ENCODE measurements at regions not wholly inside any gene's neighbourhood (a gene's known extent, or its start where the extent isn't known, plus 50 kb on each side); places are given as distances from the start of the nearest gene placed in this dataset.

- H3K4me1 ChIP-seq (ENCODE audit: insufficient read depth, low read length), result no peaks in the 10 kb centered on the region
- no peaks in the 10 kb centered on the region for H3K79me2 ChIP-seq (ENCODE audit: insufficient read depth, low read length)
- H3K9me3 ChIP-seq (ENCODE audit: low read depth, low read length), result no peaks in the 10 kb centered on the region
- H2AFZ ChIP-seq (ENCODE audit: low read length), result no peak overlapping the region
- peaks cover 4% of the 10 kb centered on the region for H3K27me3 ChIP-seq (ENCODE audit: insufficient read depth, low read length)
- DNase-seq (ENCODE audit: insufficient read length, low spot score, missing footprints), result no peak
- H3K4me3 ChIP-seq (ENCODE audit: insufficient read depth, low read length), result no peak overlapping the region
- no peak overlapping the region for H3K4me2 ChIP-seq (ENCODE audit: insufficient read depth, low read length)
- H3K27ac ChIP-seq (ENCODE audit: low read depth, low read length), result no peak overlapping the region
- no peaks in the 10 kb centered on the region for H4K20me1 ChIP-seq (ENCODE audit: insufficient read depth, low read length)
- no peak for TF ChIP-seq CTCF (IDR thresholded peaks at IDR 0.05; ENCODE audit: extremely low read depth, low read depth, low read length)
- H3K36me3 ChIP-seq (ENCODE audit: insufficient read depth, low read length), result no peaks in the 10 kb centered on the region
These were observed 73.6 kb upstream of the NID2 start for GRCh38 chr14:52142504-52142903.

GRCh38 chr14:52131640-52132320, 62.9 kb upstream of the NID2 start:
- H3K79me2 ChIP-seq (ENCODE audit: insufficient read depth, low read length), result no peaks in the 10 kb centered on the region
- no peak overlapping the region for H3K4me3 ChIP-seq (ENCODE audit: insufficient read depth, low read length)
- no peaks in the 10 kb centered on the region for H4K20me1 ChIP-seq (ENCODE audit: insufficient read depth, low read length)
- H3K4me2 ChIP-seq (ENCODE audit: insufficient read depth, low read length), result peak overlapping the region; percentile 34
- H3K27me3 ChIP-seq (ENCODE audit: insufficient read depth, low read length), result no peaks in the 10 kb centered on the region
- H3K4me1 ChIP-seq (ENCODE audit: insufficient read depth, low read length), result peaks cover 3% of the 10 kb centered on the region
- peak overlapping the region; percentile 24 for H2AFZ ChIP-seq (ENCODE audit: low read length)
- peak; percentile 93 for TF ChIP-seq CTCF (IDR thresholded peaks at IDR 0.05; ENCODE audit: extremely low read depth, low read depth, low read length)
- H3K9me3 ChIP-seq (ENCODE audit: low read depth, low read length), result no peaks in the 10 kb centered on the region
- peak; percentile 97 for DNase-seq (ENCODE audit: insufficient read length, low spot score, missing footprints)
- no peaks in the 10 kb centered on the region for H3K36me3 ChIP-seq (ENCODE audit: insufficient read depth, low read length)
- H3K27ac ChIP-seq (ENCODE audit: low read depth, low read length), result no peak overlapping the region

- H3K4me2 ChIP-seq (ENCODE audit: insufficient read depth, low read length), result no peak overlapping the region
These were observed 60.9 kb upstream of the NID2 start for GRCh38 chr14:52129721-52130120.

More at GRCh38 chr14:52129721-52130120, 60.9 kb upstream of the NID2 start:
- no peak overlapping the region for H3K4me3 ChIP-seq (ENCODE audit: insufficient read depth, low read length)
- no peaks in the 10 kb centered on the region for H3K27me3 ChIP-seq (ENCODE audit: insufficient read depth, low read length)
- no peak for DNase-seq (ENCODE audit: insufficient read length, low spot score, missing footprints)
- H3K79me2 ChIP-seq (ENCODE audit: insufficient read depth, low read length), result no peaks in the 10 kb centered on the region
- no peak overlapping the region for H2AFZ ChIP-seq (ENCODE audit: low read length)
- H3K27ac ChIP-seq (ENCODE audit: low read depth, low read length), result no peak overlapping the region
- no peak for TF ChIP-seq CTCF (IDR thresholded peaks at IDR 0.05; ENCODE audit: extremely low read depth, low read depth, low read length)
- H3K4me1 ChIP-seq (ENCODE audit: insufficient read depth, low read length), result peaks cover 16% of the 10 kb centered on the region
- no peaks in the 10 kb centered on the region for H4K20me1 ChIP-seq (ENCODE audit: insufficient read depth, low read length)
- H3K36me3 ChIP-seq (ENCODE audit: insufficient read depth, low read length), result no peaks in the 10 kb centered on the region
- H3K9me3 ChIP-seq (ENCODE audit: low read depth, low read length), result no peaks in the 10 kb centered on the region

Measured in osteoblast (primary cell).